ENCODE measurements at regions not wholly inside any gene's neighbourhood (a gene's known extent, or its start where the extent isn't known, plus 50 kb on each side); places are given as distances from the start of the nearest gene placed in this dataset.

DNA sequence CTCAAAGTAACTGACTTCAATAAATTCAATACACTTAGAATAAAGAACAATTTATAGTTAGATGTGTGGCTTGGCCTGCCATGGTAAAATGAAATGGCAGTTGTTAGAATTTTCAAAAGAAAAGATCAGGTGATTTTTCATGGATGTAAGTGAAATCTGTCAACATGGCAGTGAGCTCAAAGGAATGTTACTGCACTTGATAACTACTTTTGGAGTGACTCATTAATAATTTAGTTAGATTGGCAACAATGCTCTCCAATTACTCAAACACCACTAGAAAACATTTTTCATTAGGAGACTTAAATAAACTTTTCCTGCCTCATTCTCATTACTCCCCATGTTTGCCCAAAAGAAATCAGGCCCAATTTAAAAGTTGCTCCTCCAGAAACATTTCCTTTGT, 860.2 kb upstream of the AMELY start:
- Mint-ChIP-seq H3K4me3 (no peak overlapping the region), H3K36me3 (ENCODE audit: low read depth) (no peaks in the 10 kb centered on the region), H3K27ac (no peak overlapping the region), H3K27me3 (ENCODE audit: insufficient read depth) (no peaks in the 10 kb centered on the region; the same call in 1 of the 2 replicates), H3K4me1 (ENCODE audit: low read depth) (peaks cover 11% of the 10 kb centered on the region), H3K9me3 (no peaks in the 10 kb centered on the region)
- DNase-seq, result no peak
- TF ChIP-seq, protein P1, sequence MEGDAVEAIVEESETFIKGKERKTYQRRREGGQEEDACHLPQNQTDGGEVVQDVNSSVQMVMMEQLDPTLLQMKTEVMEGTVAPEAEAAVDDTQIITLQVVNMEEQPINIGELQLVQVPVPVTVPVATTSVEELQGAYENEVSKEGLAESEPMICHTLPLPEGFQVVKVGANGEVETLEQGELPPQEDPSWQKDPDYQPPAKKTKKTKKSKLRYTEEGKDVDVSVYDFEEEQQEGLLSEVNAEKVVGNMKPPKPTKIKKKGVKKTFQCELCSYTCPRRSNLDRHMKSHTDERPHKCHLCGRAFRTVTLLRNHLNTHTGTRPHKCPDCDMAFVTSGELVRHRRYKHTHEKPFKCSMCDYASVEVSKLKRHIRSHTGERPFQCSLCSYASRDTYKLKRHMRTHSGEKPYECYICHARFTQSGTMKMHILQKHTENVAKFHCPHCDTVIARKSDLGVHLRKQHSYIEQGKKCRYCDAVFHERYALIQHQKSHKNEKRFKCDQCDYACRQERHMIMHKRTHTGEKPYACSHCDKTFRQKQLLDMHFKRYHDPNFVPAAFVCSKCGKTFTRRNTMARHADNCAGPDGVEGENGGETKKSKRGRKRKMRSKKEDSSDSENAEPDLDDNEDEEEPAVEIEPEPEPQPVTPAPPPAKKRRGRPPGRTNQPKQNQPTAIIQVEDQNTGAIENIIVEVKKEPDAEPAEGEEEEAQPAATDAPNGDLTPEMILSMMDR (IDR thresholded peaks at IDR 0.05), result no peak

DNA sequence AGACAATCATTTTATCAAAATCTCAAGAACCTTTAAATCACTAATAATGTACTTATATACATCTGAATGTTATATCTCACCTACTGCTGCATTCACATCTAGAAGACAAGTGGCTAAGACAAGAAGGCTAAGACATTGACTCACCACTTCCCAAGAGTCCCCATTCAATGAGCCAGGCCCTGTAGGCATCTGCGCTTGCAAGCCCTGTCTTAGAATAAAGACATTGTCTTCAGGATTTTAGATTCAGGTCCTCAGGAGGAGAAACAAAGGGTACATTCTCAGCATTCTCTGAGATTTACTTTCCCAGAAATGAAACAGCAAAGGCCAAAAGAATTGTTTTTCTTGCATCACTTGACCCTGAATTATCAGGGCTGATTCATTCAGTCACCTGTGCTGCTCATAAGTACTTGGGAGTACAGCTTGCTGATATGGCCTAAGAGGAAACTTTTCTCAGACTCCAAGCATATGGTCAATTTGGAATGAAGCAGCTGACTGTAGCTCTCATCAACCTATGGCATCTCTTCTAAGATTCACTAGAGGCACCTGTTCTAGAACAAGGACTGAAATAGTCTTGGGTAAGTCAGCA, 858.3 kb upstream of the AMELY start:
- TF ChIP-seq, protein P1 (IDR thresholded peaks at IDR 0.05), result no peak
- Mint-ChIP-seq H3K27me3 (ENCODE audit: insufficient read depth) (no peaks in the 10 kb centered on the region; the same call in 1 of the 2 replicates), H3K27ac (no peak overlapping the region), H3K4me1 (ENCODE audit: low read depth) (peaks cover 11% of the 10 kb centered on the region), H3K4me3 (no peak overlapping the region), H3K9me3 (no peaks in the 10 kb centered on the region), H3K36me3 (ENCODE audit: low read depth) (no peaks in the 10 kb centered on the region)
- DNase-seq, result no peak

- TF ChIP-seq, protein P1 (IDR thresholded peaks at IDR 0.05), result no peak
- Mint-ChIP-seq H3K27me3 (ENCODE audit: insufficient read depth) (no peaks in the 10 kb centered on the region; the same call in 1 of the 2 replicates), H3K36me3 (ENCODE audit: low read depth) (no peaks in the 10 kb centered on the region), H3K9me3 (no peaks in the 10 kb centered on the region), H3K27ac (no peak overlapping the region), H3K4me1 (ENCODE audit: low read depth) (peaks cover 11% of the 10 kb centered on the region), H3K4me3 (no peak overlapping the region)
- no peak for DNase-seq
Measured at GRCh38 chrY:7768901-7769300, 857.3 kb upstream of the AMELY start.

GRCh38 chrY:7753711-7754110, 842.2 kb upstream of the AMELY start:
- Mint-ChIP-seq H3K4me1 (ENCODE audit: low read depth) (no peaks in the 10 kb centered on the region), H3K4me3 (no peak overlapping the region), H3K9me3 (no peaks in the 10 kb centered on the region), H3K27me3 (ENCODE audit: insufficient read depth) (peaks cover 1% of the 10 kb centered on the region; the same call in 1 of the 2 replicates), H3K36me3 (ENCODE audit: low read depth) (no peaks in the 10 kb centered on the region), H3K27ac (no peak overlapping the region)
- no peak for DNase-seq
- TF ChIP-seq, protein P1 (IDR thresholded peaks at IDR 0.05), result no peak

- H3K4me1 Mint-ChIP-seq (ENCODE audit: low read depth), result peaks cover 16% of the 10 kb centered on the region
- DNase-seq, result no peak
- H3K4me3 Mint-ChIP-seq, result no peak overlapping the region
- H3K36me3 Mint-ChIP-seq (ENCODE audit: low read depth), result no peaks in the 10 kb centered on the region
- TF ChIP-seq, protein P1 (IDR thresholded peaks at IDR 0.05), result no peak
- no peaks in the 10 kb centered on the region for H3K27me3 Mint-ChIP-seq (ENCODE audit: insufficient read depth)
- no peak overlapping the region for H3K27ac Mint-ChIP-seq
- no peaks in the 10 kb centered on the region for H3K9me3 Mint-ChIP-seq
Measured at GRCh38 chrY:7746781-7747180, 835.2 kb upstream of the AMELY start.

- no peak for DNase-seq
Measured at GRCh38 chrY:7745581-7745901, 834.0 kb upstream of the AMELY start.

More at GRCh38 chrY:7745581-7745901, 834.0 kb upstream of the AMELY start:
- Mint-ChIP-seq H3K4me3 (no peak overlapping the region), H3K27me3 (ENCODE audit: insufficient read depth) (no peaks in the 10 kb centered on the region), H3K9me3 (no peaks in the 10 kb centered on the region), H3K36me3 (ENCODE audit: low read depth) (no peaks in the 10 kb centered on the region), H3K27ac (no peak overlapping the region), H3K4me1 (ENCODE audit: low read depth) (peaks cover 16% of the 10 kb centered on the region)
- TF ChIP-seq, protein P1 (IDR thresholded peaks at IDR 0.05), result no peak

Data from HFFc6 (cell line).